HG03460 (cell line): ENCODE measurements at regions not wholly inside any gene's neighbourhood (a gene's known extent, or its start where the extent isn't known, plus 50 kb on each side); places are given as distances from the start of the nearest gene placed in this dataset.
"Not testable (repeated sequence)": the region's sequence is repeated elsewhere in the genome, so short reads cannot be mapped to it uniquely, and the experiment has no call there.

Experiments used
- ATAC-seq: cut with Tn5 transposase; IDR thresholded peaks from one replicate; pipeline ENCODE4 v1.9.1; 2021; ENCODE audit not compliant: unreplicated experiment

DNA sequence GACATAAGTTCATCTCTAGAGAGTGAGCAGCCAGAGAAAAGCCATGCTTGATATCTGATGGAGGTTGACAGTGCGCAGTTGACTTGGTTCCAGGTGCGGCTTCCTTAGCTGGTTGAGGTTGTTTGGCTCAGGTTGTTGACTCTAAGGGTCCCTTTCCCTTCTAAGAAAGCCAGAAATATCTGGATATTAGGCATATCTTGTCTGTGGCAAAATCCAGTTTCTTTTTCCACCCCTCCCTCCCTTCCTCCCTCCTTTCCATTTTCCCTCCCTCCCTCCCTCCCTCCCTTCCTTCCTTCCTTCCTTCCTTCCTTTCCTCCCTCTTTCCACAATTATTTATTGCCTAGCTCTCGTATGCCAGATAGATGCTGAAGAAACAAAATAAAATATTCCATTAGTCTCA lies 82.6 kb upstream of the TNP1 start:
- no peak for ATAC-seq

DNA sequence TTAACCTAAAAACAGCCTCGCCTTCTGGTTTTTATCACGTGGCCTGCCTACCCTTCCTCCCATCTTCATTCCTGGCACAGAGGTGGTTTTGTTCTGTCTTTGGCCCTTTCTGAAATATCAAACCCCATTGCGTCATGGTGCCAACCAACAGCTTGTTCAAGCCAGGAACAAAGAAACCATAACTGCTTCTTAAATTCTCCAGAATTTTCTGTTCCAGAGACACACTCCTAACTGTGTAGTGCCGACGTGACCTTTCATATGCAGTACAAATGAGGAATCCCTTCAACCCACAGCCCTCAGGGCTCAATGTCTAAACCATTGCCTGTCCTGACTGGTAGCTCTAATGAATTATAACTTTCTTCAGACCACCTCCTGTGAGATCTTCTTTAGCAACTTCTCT lies 82.2 kb upstream of the TNP1 start:
- no peak for ATAC-seq

DNA sequence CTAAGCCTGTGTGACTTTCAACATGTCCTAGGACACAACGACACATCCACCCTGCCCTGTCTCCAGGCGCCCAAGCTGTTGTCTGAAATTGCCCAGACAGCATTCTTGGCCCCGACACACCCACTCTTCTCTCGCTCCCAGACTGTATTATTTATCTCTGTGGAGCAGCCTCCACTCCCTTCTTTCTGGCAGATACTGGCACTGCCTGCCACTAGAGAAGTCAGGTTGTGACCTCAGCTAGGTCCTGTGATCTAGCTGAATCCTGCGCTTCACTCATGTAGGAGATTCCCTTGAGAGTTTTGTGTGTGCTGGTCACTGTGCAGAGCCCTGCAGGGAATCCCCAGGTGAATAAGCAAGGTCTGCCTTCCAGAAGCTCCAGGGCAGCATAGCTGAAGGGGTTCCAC lies 77.1 kb upstream of the TNP1 start:
- ATAC-seq, result no peak

DNA sequence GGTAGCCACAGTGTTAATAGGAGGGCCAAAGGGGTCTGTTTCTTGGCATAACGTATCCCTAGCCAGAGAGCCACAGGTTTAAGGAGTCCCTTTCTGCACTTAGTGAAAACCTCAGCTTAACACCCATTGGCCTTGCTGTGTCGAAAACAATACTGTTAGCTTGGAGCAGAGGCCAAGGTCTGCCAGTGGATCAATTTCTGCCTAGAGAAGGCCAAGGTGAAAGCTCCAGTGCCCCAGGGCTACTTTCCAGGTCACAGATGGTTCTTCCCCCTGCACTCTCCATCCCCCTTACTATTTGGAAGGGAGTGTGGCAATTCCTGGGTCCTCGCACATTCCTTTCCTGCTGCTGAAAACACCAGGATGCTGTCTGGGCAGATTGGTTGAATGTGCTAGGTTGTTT lies 74.8 kb upstream of the TNP1 start:
- ATAC-seq, result no peak

DNA sequence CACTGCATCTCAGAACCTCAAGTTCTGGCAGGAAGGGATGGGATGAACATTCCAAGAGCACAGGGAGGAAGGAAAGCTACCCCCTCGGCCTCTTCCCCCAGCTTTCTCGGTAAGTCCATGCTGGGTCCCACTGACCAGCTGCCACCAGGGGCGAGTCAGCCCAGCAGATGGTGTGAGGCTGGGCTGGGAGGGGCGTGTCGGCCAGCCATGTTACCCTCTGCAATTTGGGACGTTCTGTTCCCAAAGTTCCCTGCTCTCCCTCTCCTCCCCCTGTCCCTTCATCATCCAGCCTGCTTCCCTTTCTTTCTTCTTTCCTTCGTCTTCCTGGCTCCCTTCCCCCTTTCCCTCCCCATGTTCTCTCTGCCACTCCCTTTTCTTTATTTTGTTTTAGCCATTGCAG lies 74.3 kb upstream of the TNP1 start:
- ATAC-seq, result no peak

DNA sequence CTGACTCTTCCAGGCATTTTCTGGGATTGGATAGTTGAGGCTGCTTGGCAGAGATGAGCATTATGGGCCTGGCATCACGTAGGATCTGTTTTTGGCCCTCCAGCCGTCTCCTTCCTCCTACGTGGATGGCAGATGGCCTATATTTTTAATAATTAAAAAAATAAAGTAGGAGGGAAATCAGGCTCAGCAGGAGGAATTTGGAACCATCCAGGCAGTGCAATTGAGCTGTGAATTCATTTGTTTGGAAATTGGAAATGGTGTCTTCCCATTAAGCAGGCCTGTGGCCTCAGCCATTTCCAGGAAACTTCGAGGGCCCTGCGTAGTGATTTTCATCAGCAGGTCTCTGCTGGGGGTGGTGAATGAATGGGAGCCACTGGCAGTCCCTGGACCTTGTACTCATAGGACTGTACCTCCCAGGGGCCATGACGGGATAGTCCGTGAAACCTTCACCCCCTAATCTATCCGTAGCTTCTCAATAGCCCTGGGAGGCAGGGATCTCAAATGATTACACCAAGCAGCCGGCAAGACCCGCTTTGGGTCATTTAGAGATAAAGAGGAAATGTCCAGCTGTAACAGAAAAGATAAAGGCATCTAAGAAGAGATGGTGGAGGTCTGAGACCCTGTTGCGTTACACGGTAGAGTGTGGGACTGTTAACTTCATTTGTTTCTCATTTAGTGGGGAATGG lies 73.1 kb upstream of the TNP1 start:
- ATAC-seq, result no peak

DNA sequence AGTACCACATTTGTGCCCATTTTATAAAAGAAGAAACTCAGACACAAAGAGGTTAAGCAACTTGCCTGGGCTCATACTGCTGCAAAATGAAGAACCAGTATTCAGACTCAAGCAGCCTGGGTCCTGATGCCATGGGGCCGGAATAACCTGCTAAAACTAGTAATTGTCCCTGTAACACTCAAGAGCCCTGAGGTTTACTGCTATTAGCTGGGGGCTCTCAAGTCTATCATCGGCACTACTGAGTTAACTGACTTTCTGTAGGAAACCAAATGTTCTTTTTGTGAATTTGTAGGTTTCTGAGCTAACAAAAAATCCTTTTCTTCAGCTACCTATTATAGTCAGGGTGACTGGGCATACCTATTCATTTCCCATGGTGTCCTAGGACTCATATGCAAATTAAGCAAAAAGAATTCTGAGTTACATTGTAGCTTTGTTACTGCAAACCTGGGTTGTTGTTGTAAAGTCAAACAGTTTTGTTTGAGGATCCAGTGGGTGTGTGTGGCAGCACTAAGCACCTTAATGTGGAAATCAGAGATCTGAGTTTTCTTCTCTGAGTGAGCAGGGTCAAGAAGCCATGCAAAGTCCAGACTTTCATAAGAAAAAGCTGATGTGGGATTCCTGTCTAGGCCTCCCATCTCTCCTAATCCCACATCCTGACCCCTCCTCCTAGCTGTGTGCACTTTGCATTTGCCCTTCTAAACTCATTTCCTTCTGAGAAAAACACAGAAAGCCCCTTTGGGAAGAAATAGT lies 72.4 kb upstream of the TNP1 start:
- no peak for ATAC-seq

DNA sequence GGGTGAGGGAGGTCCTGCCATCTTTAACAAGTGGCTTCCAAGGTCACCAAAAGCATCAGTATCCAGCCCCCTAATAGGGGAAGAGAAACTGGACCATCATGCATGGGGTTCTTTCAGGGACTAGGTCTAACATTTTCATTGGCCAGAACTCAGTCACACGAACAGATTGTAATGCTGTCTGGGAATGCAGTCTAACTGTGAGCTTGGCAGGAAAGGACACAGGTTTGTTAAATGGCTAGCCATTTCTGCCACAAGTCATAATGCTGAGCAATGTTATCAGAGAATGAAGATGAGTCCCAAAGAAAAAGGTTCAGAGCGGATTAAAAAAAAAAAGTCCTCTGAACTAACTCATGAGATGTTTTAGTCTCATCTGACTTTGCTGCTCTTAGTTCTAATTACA lies 70.9 kb upstream of the TNP1 start:
- ATAC-seq, result no peak

DNA sequence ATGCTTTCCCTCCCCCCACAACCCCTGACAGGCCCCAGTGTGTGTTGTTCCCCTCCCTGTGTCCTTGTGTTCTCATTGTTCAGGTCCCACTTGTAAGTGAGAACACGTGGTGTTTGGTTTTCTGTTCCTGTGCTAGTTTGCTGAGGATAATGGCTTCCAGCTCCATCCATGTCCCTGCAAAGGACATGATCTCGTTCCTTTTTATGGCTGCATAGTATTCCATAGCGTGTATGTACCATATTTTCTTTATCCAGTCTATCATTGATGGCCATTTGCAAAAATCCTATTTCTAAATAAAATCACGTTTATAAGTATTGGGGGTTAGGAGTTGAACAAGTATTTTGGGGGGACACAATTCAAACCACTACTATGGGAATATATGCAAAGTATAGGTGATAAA lies 69.5 kb upstream of the TNP1 start:
- ATAC-seq, result not testable (repeated sequence)

DNA sequence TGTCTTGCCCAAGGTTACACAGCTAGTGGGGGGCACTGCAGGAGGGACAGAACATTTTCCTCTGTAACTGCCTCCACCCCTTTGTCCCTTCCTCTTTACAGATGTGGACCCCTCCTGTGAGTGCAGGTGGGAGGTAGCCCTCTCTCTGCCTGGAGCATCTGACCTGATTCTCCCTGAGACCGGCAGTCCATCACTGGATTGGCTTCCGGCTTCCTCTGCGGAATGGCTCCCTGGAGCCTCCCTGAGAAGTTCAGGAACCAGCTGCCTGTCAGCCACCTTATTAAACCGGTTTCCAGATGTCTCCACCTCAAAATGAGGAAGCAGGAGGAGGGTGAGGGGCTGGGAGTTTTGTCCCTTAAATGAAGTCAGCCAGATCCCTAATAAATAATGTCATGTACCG lies 67.3 kb upstream of the TNP1 start:
- ATAC-seq, result no peak

DNA sequence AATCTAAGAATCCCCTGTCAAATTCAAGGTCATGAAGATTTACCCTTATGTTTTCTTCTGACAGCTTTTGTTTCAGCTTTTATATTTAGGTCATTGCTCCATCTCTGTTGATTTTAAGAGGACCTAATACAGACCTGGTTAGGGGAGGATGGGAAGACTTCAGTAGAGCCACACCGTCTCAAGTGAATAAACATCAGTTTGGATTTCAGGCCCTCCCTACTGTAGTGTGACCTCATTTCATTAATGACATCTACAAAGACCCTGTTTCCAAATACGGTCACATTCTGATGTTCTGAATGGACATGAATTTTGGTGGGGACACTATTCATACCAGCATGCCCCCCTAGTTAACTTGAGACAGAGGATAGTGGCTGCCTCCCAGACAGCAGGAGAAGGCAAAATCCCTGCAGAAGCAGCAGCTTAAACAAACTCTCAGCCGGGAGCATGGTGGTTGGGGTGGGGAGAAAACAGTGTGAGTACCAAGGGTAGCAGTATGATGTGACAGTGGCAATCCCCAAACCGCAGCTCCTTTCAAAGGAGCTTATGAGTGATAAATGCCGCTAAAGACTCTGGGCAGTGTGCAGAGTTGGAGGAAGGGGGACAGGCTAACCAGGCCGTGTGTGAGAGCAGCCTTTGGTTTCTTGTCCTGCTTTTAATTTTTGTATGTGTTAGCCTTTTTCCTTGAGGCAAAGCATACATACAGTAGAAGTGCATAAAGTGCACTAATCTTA lies 65.9 kb upstream of the TNP1 start:
- no peak for ATAC-seq

DNA sequence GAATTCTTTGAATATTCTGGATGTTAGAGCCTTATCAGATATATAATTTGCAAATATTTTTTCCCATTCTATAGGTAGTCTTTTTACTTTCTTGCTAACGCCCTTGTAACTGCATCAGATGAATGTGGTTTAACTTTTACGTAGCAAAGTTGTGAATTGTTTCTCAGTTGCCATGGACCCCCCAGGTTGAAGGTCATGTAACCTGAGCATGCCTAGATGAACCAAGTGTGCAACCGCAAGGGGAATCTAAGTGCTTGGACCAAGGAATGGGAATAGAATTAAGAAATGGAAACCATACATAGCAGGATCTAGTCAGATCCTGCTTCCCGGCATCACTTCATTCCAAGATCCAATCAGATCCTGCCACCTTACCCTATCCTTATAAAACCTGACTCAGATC lies 65.1 kb upstream of the TNP1 start:
- ATAC-seq, result no peak

DNA sequence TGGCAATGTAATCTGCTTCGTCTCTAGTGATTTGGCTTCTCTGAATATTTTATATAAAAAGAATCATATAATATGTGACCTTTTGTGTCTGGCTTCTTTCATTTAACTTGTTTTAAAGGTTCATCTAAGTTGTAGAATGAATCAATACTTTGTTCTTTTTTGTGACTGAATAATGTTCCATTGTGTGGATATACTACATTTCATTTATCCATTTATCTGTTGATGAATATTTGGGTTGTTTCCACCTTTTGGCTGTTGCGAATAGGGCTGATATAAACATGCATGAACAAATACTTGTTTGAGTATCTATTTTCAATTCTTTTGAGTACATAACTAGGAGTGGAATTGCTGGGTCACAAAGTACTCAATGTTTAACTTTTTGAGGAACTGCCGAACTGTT lies 63.8 kb upstream of the TNP1 start:
- ATAC-seq, result no peak

DNA sequence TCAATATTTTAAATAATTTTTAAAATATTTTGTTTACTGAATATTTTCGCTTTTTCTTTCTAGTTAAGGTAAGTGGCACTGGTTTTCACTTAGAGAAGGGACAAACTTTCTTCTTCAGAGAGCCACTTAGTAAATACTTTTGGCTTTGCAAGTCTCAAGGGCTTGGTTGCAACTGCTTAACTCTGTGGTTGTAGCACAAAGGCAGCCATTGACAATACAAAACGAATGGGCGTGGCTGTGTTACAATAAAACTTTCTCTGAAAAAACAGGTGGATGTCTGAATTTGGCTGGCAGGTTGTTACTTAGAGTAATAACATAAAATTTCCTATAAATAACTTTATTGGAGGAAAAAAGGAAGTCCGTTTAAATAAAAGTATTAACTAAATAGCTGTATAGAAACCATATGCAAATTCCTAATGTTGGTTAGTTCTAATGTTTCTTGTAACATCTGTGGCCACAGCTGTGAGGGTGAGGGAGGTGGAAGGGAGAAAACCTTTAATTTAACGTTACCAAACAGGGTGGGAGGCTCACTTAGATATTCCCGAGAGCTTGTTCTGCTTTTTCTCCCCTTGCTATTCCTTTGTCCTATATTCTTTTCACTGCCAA lies 62.4 kb upstream of the TNP1 start:
- peak; percentile 76 for ATAC-seq

DNA sequence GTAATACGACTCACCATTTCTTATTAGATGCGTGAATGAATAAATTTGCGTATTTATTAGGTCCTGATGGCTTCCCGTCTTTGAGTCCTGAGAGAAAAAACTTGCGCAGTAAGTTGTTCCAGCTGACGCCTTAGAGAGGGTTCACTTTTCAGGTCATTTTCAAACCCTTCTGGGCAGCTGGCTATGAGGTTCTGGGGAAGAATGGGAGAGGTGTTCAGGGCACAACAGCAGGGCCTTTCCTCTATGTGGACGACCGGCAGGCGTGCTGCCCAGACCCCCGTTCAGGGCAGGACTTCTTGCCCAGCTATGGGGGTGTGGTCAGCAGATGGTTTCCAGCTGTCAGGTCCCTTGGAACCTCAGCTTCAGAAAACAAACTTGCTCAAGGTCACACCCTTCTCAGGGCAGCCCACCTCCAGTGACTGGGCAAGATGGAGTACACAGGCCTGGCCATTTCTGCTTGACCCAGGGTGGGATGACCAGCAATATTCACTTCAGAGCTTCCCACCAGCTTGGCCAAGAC lies 61.1 kb upstream of the TNP1 start:
- no peak for ATAC-seq

DNA sequence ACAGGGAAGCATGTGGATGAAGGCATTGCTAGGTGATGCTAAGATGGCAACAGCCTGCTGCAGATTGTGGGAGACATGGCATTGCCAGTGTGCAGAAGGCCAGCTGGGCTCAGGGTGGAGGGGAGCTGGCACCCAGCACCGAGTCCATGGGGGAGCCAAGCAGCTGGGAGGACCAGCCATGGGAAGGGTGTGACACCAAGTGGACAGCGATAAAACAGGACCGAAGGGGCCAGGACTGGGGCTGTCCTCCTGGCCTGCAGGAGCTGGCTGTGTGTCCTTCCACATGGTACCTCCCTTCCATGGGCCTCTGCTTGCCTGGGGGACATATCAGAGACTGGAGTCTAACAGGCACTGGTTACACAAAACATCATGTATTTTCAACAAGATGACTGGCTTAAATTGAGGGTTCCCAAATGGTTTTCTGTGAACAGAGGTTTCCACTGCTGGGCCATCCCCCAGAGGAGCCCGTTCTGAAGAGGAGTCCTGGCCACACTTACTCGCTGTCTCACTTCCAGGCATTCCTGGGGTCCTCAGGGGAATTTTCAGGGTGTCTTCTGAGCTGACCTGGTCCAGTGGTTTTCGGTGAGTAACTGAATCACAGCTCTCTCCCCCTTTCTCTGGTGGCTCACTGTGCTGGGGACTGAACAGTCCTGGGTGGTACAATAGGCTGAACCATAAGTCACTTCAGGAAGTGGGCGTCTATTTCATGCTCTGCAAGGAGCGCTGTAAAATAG lies 60.4 kb upstream of the TNP1 start:
- no peak for ATAC-seq

DNA sequence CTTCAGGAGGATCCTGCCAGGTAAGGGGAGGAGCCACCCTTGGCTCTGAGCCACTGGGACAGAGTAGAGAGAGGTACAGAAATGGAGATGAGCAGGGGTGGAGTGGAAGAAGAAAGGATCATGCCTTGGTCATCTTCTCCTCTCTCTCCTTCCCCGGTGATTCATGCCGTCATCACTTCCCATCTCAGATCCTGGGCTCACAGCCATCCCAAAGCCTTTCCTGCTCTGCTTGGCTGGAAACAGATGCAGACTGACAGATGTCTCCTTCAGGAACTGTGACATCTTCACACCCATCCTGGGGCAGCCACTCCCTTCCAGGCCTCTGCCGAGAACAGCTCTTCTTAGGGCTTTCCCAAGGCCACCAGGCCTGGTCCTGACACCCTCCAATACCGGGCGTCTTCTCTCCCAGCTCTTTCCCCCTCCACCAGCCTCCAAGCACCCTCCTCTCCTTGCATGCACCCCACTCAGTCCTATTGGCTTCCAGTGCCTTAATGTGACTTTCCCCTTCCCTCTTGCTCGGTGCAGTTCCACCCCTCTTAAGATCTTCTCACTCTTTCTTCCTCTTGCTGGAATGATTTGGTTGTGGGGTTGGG lies 58.3 kb upstream of the TNP1 start:
- ATAC-seq, result no peak

DNA sequence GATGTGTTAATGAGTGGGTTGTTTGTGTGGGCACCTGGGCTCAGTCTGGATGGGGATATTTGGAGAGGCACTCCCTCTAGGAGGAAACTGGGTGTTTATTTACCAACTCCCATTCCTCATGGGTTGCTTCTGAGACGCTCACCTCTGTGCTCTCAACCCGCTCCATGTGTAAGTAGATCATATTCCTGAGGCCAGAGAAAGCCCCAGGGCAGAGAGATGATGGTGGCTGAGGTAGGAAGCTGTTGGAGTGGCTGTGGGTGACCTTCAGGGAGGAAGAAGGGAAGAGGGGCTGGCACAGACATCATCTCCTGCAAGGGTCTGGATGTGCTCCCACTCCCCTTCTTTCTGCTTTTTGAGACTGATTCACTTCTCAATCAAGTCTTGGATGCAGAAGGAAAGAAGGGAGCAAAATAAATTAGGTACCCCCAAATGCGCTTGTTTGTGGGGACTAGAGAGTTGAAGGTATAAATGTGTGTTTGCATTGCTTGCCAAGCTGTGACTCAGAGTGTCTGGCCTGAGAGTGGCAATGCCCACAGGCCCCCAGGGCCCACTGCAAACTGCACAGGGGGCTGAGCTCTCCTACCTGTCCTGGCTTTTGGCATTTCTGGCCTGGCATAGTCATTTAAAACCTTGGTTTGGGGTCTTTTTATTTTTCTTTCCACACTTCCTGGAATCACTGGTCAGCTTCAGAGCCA lies 57.2 kb upstream of the TNP1 start:
- no peak for ATAC-seq

DNA sequence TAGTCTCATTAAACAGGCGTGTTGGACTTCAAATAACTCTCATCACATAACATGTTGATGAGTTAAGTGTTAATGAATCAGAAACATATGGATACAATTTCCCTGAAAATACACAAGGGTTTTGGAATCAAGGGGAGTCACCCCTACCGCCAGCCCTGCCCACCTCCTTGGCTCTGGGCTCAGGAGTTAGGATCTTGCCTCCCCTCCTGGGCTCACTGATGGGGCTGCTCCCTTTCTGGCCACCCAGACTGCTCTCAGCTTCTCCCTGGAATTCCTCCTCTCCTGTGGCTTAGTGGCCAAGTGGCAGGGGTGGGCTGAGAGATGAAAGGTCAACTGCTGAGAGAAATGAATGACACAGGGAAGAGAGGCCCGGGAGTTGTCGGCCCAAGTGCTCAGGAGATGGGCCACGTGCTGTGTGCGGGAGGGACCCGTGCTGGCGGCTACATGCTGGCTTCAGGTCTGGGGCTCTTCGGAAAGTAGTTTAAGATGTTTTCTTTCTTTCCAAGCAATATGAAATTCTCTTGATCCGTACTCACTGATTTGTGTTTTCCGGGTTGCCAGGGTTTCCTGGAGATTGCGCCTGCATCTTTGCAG lies 55.8 kb upstream of the TNP1 start:
- no peak for ATAC-seq

DNA sequence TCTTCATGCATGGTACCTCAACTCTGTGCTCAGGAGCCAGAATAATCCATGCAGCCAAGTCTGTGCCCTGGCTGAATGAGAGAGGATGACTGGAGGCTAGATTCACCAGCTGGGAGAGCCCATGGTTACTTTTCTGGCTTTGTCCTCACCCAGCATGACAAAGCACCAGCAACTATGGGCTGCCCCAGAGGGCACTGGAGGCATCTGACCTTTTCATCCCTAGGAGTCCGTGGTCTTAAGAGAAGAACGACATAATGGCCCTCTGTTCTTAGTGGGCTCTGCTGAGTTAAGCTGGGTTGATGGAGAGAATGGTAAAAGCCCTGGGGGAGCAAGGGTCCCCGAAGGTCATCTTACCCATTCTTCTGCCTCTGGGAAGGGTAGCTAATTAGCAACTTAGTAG lies 54.6 kb upstream of the TNP1 start:
- ATAC-seq, result no peak
